GM18498 (cell line): ENCODE measurements at regions not wholly inside any gene's neighbourhood (a gene's known extent, or its start where the extent isn't known, plus 50 kb on each side); places are given as distances from the start of the nearest gene placed in this dataset.

ENCODE experiments used
- ATAC-seq: cut with Tn5 transposase; IDR thresholded peaks from one replicate; pipeline ENCODE4 v1.9.1; 2021; ENCODE audit warnings: mild to moderate bottlenecking, moderate library complexity; ENCODE audit not compliant: unreplicated experiment

DNA sequence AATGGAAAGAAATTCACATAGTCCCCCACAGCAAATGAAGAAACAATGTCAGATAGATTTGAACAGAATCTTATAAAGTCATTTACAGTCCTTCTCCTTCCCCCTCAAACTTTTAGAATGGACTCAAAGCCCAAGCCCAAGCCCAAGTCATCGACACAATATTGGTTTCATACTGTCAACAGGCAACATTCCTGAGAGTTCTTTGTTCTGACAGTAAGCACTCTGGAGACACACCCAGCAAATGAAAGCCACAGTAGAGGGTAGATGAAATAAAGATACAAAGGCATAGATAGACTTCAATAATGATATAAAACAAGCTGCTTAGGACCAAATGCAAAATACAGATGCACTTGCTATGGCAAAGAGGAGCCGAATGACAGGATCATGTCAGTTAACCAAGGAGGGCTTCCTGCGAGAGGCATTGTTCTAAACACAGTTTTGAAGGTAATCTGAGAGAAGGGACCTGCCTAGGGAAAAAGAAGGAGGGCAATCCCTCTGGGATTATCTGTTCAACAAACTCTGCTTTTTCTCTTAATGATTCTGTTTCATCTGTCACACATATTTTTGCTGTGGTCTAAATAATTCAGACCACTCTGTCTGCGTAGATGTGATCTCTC lies 97.1 kb upstream of the MAP4K3 start:
- no peak for ATAC-seq

DNA sequence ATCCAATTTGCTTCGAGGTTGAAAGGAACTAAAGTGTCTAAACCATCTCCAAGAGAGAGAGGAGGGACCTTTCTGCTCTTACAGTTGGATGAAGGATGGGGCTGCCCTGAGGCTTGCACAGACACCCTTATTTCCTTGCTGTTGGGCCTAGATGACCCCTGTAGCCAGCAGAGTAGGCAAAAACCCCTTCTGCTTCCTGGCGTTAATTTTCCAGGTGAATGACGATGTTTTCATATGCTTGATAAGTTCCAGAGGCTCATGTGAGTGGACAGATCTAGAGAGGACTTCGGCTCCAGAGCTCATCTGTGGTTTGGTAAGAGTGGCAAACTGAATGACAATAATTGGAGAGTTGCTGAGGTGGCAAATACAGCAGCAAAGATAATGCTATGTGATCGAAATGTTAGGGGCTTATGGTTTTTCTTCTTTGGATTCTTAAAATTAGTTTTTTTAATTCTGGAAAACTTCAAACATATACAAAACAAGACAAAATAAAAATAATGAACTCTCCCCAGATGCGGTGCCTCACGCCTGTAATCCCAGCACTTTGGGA lies 98.6 kb upstream of the MAP4K3 start:
- ATAC-seq = no peak

GRCh38 chr2:39537150-39537549 lies 100.1 kb upstream of the MAP4K3 start:
- ATAC-seq = no peak

- ATAC-seq = no peak
Measured at GRCh38 chr2:39538718-39539117, 101.6 kb upstream of the MAP4K3 start.

GRCh38 chr2:39540414-39540813 lies 103.3 kb upstream of the MAP4K3 start:
- no peak for ATAC-seq

DNA sequence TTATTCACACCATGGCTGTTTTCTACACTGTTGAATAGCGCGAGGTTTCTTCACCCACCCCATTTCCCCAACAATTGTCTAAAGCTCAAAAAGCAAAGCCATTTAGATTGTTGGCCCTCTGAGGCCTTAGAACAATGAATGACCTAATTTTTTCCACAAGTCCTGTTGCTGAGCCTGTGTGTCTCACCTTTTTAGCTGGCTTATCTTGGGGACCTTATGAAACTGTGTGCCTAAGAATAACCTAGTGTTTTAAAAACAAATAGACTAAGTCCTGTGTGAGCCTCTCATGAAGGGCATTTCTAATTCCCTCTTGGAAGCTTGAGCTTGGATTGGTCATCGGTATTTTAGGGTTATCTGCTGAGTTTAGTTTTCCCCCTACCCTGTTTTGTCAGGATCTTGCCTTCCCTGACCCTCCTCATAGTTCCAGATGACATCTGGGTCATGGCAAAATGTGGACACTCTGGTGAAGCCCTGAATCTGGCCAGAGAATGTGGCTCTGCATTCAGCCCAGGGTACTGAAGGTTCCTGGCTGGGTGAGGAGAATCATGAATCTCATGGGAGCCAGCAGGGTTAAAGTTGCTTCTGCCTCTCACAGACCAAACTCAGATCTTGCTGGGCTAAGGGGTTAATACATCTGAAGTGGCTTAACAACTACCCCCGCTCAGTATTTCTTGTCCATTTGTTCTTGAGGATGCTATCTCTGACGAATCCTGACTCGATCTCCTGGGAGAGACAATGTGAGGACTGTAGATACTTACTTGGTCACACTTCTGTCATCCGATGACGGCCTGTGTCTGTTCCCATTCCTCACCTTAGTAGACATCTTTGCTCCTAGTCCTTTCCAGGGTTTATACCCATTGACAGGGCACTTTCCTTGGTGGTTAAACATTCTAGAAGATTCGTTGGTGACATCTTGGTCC lies 104.2 kb upstream of the MAP4K3 start:
- ATAC-seq = no peak

- ATAC-seq = no peak
Measured at GRCh38 chr2:39542523-39542922, 105.4 kb upstream of the MAP4K3 start.

GRCh38 chr2:39545957-39546356 lies 108.9 kb upstream of the MAP4K3 start:
- no peak for ATAC-seq

- no peak for ATAC-seq
Measured at GRCh38 chr2:39546409-39546808, 109.3 kb upstream of the MAP4K3 start.

- no peak for ATAC-seq
Measured at GRCh38 chr2:39546937-39547336, 109.9 kb upstream of the MAP4K3 start.

GRCh38 chr2:39547811-39548719 lies 111.0 kb upstream of the MAP4K3 start:
- ATAC-seq = no peak

DNA sequence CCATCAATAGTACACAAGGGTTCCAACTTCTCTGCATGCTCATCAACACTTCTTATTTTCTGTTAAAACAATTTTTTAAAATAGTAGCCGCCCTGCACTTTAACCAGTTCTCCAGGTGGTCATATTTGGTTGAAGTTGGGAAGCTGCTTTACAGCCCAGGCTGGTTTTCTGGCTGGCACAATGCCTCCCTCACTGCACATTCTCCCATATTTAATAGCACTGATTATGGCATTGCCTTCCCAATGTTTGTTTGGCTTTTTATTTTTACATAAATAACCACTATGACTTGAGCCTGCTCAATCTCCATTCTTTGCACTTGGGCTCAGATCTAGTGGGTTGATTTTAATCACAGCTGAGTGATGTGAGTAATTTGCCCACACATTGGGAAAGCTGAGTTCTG lies 111.9 kb upstream of the MAP4K3 start:
- ATAC-seq = no peak

GRCh38 chr2:39549718-39550464 lies 112.8 kb upstream of the MAP4K3 start:
- ATAC-seq = no peak

DNA sequence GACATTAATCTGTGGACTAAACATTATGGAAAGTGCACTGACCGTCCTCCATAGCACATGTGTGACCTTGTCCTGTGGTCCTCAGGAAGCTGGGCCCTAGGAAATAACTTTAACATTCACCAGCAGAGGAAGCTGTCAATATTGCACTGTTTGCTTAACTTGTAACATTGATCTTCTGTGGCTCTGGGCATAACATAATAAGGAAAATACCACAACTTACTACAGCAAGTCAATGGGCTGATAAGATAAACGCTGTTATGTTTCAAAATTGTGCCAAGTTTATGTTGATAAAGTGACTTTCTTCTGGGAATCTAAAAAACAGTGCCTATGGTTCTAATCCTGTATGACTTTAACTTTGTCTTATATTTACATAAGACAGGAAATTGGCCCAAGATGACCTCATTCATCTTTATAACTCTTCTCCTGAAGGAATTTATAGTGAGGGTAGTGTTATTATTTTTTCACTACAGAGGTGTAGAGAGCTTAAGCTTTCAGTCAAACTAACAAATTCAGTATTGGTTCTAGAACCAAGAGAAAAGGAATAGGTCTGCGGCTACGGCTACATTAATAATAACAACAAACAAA lies 113.7 kb upstream of the MAP4K3 start:
- no peak for ATAC-seq

- ATAC-seq = no peak
Measured at GRCh38 chr2:39558906-39559305, 106.8 kb upstream of the TMEM178A start.

GRCh38 chr2:39563572-39563971 lies 102.1 kb upstream of the TMEM178A start:
- no peak for ATAC-seq

DNA sequence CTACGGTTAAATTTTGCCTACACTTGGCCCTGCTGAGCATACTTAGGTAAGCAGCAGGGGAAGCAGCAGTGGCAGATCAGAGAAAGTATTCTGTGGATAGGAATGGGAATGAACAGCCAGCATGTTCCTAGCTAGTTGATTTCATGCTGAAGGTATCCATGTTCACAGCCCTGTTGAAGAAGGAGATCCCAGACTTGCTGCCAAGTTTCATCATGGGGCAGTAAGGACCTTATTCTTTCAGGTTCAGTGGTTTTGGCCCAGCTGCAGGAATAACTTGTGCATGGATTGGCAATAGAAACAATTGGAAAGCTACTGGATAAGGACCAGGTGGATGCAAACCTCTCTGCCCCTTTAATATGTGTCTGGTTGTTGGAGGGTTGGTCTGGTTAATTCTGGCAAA lies 98.2 kb upstream of the TMEM178A start:
- ATAC-seq = no peak

GRCh38 chr2:39568116-39568515 lies 97.6 kb upstream of the TMEM178A start:
- no peak for ATAC-seq

DNA sequence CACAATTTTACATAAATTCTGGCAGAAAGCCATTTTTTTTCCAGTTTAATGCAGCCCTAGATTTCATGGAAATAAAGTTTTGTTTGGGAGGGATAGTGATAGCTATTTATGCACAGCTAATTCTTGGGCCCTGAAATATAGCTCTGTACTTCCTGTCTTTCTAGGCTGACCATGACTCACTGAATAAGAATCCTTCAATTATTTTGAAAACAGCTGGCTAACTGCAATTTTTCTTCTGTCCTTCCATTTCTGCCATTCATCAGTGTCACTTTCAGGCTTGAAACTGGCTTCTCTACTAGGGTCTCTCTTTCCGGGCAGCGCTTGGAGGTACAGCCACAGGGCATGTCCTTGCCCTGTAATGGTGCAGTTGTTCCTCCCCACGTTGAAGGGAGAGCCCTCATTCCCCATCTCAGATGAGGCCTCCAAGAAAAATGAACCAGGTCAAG lies 97.1 kb upstream of the TMEM178A start:
- ATAC-seq = no peak

- ATAC-seq = no peak
Measured at GRCh38 chr2:39570130-39570555, 95.6 kb upstream of the TMEM178A start.
